Astrocyte of the spinal cord (primary cell): ENCODE measurements at regions not wholly inside any gene's neighbourhood (a gene's known extent, or its start where the extent isn't known, plus 50 kb on each side); places are given as distances from the start of the nearest gene placed in this dataset.

Experiments used
- DNase-seq: peaks from one replicate; pipeline ENCODE4 v3.0.0; 2011; ENCODE audit warnings: low read depth, low spot score
- H3K4me3 ChIP-seq: 2 replicates; pipeline ENCODE4 v1.5.1; 2011; ENCODE audit warnings: low read depth, mild to moderate bottlenecking, low read length, moderate library complexity
- in situ Hi-C: cut with HindIII; loops from 2 replicates; pipeline ENCODE4 v1.10.0; 2017; ENCODE audit warnings: low sequenced_read_pairs
- TF ChIP-seq, protein P1 (sequence below): IDR thresholded peaks from 2 replicates; pipeline ENCODE4 v1.5.1; 2012; ENCODE audit warnings: low read depth, mild to moderate bottlenecking, low read length, inconsistent platforms

DNA sequence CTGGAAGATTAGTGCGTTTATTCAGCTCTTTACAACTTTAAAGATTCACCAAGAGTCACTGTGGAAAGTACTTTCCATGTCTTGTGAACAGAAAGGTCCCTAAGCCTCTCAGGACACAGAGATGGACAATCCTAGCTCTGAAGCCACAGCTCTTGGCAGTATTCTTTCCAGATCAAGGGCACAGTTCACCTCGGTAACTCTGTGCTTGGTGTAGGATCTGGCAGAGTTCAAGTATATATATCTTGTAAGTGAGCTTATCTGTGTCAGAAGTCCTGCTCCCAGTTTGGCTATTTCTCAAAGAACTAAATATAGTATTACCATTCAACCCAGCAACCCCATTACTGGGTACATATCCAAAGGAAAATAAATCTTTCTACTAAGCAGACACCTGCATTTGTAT is 183.7 kb downstream of the CBLN1 start:
- TF ChIP-seq, protein P1, sequence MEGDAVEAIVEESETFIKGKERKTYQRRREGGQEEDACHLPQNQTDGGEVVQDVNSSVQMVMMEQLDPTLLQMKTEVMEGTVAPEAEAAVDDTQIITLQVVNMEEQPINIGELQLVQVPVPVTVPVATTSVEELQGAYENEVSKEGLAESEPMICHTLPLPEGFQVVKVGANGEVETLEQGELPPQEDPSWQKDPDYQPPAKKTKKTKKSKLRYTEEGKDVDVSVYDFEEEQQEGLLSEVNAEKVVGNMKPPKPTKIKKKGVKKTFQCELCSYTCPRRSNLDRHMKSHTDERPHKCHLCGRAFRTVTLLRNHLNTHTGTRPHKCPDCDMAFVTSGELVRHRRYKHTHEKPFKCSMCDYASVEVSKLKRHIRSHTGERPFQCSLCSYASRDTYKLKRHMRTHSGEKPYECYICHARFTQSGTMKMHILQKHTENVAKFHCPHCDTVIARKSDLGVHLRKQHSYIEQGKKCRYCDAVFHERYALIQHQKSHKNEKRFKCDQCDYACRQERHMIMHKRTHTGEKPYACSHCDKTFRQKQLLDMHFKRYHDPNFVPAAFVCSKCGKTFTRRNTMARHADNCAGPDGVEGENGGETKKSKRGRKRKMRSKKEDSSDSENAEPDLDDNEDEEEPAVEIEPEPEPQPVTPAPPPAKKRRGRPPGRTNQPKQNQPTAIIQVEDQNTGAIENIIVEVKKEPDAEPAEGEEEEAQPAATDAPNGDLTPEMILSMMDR: no peak
- DNase-seq: no peak
- no peak overlapping the region for H3K4me3 ChIP-seq
- in situ Hi-C loops: no loop called here

DNA sequence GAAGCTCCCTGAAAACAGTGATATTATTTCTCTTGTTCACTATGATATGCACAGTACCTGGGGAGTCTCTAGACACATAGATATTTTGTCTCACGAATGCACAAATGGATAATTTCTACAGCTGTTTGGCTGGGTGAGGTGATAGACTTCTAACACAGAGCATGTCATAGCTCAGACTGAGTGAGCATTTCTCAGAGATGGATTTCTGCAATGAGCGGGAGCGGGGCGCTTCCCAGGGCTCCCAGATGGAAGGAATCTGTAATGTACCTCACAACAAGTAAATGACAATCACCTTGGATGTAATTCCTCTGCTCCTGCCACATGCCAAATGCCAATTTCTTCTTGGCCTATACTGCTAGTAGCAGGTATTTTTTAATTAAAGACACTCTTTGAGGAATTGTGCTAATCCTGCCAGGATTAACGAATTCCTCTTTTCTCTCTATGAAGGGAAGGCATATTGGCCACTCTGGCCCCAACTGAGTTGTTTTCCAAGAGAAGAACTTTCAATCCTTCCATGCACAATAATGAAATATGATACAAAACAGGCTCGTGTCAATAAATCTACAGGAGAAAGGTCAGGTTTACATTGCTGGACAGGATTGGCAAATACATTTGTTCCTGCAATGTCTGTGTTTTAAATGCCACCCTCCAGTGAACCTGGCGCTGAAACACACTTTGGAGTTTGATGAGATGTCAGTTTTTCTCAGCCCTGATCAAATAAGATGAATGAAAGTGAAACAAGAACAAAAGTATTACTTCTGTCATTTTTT is 185.3 kb downstream of the CBLN1 start:
- in situ Hi-C loops: no loop called here
- no peak overlapping the region for H3K4me3 ChIP-seq
- TF ChIP-seq, protein P1: no peak
- DNase-seq: no peak

DNA sequence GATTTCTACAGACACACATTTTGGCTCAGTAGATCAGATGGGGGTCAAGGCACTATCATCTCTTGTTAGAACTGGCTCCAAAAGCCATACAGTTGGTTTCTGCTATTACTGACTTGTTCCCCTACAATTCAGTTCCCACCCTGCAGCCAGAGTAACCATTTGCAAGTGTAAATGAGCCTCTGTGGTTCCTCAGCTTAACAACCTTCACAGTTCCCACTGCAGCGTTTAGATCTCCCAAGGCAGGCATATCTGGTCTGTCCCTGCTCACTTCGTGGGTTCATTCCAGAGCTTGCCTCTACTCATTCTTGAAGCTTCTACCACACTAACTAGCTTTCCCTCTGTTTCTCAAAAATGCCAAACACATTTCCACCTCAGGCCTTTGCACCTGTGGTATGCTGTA is 186.1 kb downstream of the CBLN1 start:
- no peak overlapping the region for H3K4me3 ChIP-seq
- in situ Hi-C loops: no loop called here
- DNase-seq: no peak
- TF ChIP-seq, protein P1: no peak

- in situ Hi-C loops: no loop called here
- H3K4me3 ChIP-seq: no peak overlapping the region
- TF ChIP-seq, protein P1: no peak
- DNase-seq: no peak
Observed at GRCh38 chr16:49094471-49094870, 187.2 kb downstream of the CBLN1 start.

DNA sequence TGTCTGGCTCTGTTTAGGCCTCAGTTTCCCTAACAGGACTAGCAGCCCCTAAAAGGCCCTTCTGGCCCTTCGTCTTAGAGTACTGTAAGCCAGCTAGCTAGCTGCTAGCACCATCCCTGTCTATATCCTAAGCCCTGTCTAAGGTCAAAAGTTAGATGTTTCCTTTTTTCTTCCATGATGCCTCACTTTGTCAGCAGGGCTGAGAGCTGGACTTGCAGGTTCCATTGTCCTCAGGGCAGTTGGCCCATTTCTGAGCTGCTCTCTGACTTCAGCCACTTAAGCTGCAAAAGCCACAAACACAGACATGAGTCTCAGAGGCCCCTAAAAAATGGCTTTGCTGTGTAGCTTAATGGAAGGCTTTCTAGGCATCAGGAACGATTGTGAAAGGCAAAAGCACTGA is 187.7 kb downstream of the CBLN1 start:
- DNase-seq: no peak
- H3K4me3 ChIP-seq: no peak overlapping the region
- in situ Hi-C loops: no loop called here
- TF ChIP-seq, protein P1: no peak

DNA sequence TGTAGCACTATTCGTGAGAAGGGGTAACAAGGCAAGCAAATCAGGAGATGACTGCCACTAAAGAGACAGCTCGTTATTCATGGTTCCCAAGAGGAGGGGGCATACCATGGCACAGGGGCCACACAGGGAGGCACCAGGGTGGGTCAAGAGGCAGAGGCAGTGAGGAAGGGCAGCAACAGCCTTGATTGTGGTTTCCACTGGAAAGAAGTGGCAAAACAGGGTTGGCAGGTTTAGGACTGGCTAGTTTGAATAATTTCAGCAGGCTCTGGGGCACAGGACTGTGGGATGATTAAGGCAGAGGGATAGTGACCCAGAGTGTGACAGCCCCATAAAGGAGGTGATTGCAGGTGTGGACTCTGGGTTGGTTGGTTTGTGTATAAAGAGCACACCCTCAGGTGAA is 188.9 kb downstream of the CBLN1 start:
- in situ Hi-C loops: no loop called here
- TF ChIP-seq, protein P1: no peak
- H3K4me3 ChIP-seq: no peak overlapping the region
- DNase-seq: no peak
